ENCODE measurements at regions not wholly inside any gene's neighbourhood (a gene's known extent, or its start where the extent isn't known, plus 50 kb on each side); places are given as distances from the start of the nearest gene placed in this dataset.

GRCh38 chr20:19953606-19954005, 63.6 kb upstream of the NAA20 start:
- DNase-seq (ENCODE audit: low read depth), result no peak

GRCh38 chr20:19956976-19957375, 60.2 kb upstream of the NAA20 start:
- no peak for DNase-seq (ENCODE audit: low read depth)

- no peak for DNase-seq (ENCODE audit: low read depth)
These were observed 58.9 kb upstream of the NAA20 start for GRCh38 chr20:19958219-19958618.

GRCh38 chr20:19958928-19959327, 58.2 kb upstream of the NAA20 start:
- DNase-seq (ENCODE audit: low read depth), result no peak

GRCh38 chr20:19960745-19961144, 56.4 kb upstream of the NAA20 start:
- DNase-seq (ENCODE audit: low read depth), result no peak

- DNase-seq (ENCODE audit: low read depth), result no peak
These were observed 55.9 kb upstream of the NAA20 start for GRCh38 chr20:19961293-19961692.

GRCh38 chr20:19962958-19963357, 54.2 kb upstream of the NAA20 start:
- no peak for DNase-seq (ENCODE audit: low read depth)

- no peak for DNase-seq (ENCODE audit: low read depth)
These were observed 52.6 kb upstream of the NAA20 start for GRCh38 chr20:19964289-19965265.

- DNase-seq (ENCODE audit: low read depth), result no peak
These were observed 50.3 kb upstream of the NAA20 start for GRCh38 chr20:19966840-19967239.
